ENCODE measurements at regions not wholly inside any gene's neighbourhood (a gene's known extent, or its start where the extent isn't known, plus 50 kb on each side); places are given as distances from the start of the nearest gene placed in this dataset.

DNA sequence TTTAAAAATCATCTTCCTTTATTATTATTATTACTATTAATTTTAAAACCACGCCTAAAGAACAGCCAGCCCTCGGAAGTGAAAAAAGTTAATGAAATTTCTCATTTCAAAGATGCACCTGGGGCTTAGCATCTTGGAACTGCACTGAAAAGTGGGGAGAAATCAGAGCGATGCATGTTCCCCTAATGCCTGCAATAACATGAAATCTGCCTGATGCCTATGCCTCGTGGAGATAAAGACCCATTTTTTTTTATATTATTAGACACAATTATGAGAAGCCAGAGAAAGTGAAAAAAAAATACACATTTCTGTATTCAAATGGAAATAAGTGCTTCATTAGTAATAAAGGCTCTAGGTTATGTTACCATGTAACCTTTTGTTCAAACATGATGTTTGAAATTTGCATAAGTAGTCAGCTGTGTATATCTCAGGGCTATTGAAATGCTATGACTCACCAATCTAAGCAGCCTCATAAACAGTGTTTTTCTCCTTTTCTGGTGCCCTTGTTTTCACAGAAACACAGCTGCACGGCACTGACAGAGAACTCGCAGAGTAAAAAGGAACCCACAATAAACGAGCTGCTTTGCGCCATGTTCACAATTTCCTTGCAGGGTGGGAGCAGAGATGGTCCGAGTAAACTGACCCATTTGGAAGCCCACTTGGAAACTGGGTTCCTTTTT lies 175.8 kb upstream of the PRKCQ start:
- no peak for DNase-seq

DNA sequence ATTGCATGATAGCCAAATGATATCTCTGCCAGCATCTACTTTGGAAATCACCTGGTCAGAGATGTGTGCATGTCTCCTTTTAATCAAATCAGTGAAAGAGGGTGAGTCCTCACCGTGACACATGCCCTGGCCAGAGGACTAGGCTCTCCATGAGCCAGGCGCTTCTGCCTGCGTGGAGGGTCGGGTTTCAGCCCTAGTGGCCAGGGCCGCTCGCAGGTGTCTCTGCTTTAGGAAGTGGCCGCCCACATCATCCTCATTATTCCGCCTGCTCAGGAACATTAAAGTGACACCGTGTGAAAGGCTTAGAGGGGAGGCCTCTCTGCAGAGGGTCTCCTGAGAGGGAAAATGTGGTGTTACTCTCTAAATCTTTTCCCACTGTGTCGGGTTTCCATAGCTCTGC lies 173.6 kb upstream of the PRKCQ start:
- no peak for DNase-seq

DNA sequence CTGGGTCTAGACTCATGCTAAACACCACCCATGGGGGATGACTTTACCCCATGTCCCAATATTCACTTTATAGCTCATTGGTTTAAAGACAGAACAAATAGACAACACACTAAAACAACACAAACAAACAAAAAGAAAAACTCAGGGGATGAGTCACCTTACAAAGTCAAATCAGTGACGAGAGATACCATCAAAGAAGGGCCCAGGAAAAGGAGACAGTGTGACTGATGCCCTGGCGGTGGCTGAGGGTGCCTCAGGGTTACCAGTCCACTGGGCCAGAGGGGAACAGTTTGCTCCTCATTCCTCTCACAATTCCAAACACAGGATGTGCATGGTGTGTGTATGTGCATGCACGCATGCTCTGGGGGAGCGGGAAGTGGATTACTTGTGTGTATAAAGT lies 171.3 kb upstream of the PRKCQ start:
- no peak for DNase-seq

DNA sequence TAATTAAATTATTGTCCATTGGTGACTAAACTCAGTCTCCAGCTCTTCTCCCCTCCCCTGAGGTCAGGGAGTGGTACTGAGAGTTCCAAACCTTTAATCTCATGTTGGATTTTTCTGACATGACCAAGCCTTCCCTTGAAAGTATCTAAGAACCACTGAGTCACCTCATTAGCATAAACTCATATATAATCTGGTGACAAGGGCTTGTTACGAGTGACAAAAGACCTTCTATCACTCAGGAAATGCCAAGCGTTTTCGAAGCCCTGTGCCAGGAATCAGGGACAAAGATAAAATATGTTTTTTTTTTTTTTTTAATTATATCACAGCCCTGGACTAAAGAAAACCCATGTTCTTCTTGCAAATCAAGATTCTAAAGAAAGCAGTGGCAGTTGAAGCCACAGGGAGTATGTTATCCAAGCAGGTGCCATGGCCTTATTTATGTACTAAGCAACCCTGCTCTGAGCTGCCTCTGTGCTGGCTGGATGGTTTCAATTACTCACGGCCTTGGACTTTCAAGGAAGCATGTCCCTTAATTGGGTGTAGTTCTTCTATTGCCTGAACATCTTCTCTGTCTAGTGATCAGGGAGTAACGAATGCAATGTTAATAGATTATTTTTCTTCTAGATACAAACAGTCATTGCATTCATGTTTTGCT lies 169.0 kb upstream of the PRKCQ start:
- DNase-seq: no peak

DNA sequence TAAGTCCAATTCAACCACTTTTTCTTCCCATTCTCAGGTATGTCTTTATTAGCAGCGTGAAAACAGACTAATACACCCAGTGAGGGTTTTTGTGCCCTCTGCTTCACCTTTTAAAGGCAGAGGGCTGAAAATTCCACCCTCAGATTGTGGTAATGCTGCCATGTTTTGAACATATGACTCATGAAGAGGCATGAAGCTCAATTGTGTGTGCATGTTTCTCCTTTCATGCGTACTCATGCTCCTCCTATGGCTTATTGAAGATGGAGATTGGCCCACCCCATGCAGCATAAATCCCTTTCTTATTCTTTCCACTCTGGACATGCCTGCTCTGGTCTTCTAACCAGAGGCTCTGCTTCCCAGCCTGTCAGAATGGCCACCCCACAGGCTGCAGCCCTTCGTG lies 168.0 kb upstream of the PRKCQ start:
- no peak for DNase-seq

DNA sequence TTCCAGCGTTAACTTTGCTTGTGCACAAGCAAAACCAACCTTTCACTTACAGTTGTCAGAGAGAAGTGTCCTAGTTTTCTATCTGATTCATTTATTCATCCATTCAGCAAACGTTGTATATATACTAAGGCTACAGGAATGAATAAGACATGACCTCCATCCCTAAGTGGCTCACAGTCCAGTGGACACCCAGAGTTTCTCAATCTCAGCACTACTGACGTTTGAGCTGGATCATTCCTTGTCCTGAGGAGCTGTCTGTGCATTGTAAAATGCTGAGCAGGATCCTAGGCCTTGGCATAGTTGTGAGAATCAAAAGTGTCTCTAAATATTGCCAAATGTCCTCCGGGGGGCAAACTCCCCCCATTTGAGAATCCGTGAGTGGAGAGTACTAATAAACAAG lies 166.7 kb upstream of the PRKCQ start:
- no peak for DNase-seq

DNA sequence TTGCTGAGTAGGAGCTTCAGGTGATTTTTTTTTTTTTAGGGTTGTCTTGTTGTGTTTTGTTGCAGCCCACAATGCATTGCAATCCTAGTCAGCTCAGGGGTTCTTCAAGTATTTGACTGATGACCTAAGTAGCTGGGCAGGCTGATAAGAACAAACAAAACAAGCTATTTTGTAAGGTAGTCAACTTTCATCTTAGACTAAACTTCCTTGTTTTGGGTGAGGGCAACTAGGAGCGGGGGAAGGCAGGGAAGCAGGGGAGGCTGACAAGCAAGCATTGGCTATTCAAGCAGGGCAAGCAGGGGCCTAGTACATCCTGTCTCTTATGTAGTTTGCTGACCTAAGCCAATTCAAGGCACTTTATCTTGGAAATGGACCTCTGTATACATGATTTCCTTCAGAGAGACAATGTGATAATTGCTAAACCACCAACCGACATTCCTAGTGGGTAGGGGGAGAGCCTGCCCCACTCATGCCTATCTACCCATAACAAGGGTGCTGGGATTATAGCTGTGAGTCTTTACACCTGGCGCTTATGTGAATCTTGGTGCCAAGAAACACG lies 163.3 kb upstream of the PRKCQ start:
- no peak for DNase-seq

DNA sequence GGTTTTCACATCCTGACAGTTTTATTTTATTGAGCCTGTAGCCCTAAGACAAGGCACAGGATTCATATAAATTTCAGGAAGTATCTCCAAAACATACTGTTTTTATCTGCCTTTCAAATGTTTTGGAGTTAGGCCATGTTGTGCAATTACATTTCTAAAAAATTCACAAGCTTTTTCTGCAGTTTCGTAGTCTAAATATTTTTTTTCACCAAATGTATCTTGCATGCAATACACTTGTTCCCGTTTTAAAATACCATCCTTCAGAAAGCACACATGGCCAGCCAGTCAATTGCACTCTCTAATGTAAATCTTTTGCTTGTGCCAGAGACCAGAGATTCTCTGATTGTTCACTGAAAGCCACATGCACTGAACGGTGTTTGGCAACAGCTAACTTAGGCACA lies 161.5 kb upstream of the PRKCQ start:
- no peak for DNase-seq

DNA sequence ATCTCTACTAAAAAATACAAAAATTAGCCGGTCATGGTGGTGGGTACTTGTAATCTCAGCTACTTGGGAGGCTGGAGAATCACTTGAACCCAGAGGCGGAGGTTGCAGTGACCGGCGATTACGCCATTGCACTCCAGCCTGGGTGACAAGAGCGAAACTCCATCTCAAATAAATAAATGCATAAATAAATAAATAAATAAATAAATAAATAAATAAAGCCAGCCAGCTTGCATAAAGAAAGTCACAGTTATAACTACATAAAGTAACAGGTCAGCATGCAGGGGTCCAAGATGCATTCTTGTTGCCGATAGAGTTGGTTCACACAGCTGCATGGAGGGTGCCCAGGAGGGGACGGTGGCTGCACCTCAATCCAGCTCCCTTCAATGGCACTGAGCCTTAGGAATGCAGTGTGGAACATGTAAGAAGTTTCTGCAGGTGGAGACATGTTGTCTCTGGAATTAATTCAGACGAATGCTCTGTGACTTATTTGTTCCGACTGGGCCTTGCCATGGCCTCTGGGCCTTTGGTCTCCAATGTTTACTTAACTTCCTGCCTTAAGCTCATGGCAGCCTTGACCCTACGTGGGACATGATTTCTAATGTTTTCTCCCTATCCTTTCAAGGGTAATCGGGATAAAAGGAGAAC lies 159.6 kb upstream of the PRKCQ start:
- no peak for DNase-seq

DNA sequence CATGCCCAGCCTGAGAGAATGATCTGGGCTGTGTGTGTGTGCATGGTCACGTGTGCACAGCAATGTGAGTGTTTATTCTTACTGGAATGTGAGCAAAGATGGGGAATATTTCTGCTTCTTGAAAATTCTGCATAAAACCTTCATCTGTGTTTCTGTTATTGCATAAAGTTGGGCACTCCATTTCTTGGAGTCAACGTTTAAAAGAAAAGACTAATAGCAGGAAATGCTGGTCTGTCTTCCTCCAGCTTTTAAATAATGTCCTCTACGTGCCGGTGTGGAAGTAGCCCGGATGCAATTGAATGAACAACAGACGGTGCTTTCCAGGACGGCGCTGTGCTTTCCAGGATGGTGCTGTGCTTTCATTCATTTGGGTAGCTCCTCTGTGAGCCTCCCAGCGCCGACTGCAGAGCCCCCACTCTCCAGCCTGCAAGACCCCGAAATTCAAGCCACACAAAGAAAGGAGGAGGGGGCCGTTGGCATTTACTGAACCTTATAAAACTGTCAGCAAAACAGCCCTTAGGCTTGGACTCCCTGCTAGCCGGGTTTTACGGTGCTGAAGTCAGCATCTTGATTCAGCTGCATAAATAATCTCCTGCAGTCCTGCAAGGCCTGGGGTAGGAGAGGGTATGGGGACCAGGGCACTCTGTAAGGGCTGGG lies 158.2 kb upstream of the PRKCQ start:
- no peak for DNase-seq

DNA sequence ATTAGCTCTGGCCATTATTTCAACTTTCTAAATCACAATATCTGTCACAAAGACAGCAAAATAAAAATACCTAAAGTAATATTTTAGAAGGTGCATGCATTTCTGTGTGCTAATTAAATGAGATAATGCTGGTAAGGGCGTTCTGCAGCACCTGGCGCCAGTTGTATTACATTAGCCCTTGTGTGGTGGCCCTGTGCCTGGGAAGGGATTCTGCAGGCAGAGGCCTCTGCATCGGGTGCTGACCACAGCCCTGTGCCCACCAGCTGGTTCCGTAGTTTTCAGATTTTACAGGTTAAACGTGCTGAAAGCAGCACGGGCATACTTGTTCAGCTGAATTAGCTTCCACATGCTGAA lies 157.7 kb upstream of the PRKCQ start:
- no peak for DNase-seq

DNA sequence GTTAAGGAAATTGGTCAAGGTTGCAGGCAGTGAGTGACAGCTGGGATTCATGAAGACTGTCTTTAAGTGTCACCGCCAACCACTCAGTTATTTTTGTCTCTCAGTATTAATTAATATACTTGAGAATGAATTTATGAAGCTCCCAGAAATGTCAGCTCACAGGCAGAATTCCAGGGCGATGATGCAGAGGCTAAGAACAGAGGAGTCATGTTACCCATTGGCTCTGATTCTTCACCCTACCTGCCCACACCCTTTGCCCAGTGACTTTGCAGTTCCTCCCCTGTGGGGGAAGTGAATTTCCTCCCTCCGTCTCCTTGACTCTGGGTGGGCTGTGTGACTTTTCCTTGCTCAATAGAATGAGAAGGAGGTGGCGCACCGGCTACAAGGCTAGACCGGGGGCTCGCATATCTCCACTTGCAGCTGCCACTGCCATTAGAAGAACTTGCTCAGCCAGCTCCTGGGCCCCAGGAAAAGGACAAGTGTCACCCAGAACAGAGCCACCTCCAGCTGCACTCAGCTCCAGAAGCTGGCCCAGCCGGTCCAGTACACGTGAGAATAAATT lies 157.1 kb upstream of the PRKCQ start:
- DNase-seq: no peak

DNA sequence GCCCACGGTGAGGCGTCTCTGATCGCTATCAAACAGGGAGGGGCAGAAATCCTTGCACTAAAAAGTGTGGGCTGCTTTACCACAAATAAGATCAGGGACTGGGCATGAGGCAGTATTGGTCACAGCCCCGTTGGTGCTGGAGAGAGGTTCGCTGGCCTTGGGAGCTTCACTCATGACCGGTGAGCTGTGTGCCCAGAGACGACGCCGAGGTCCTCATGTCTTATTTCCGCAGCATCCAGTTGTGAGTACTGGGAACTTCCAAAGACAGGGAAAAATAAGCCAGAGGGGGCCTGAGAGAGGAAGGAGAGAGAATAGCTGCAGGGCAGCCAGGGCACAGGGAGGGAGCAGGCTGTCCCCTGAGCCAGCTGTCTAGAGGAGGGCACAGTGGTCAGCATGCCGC lies 154.2 kb upstream of the PRKCQ start:
- no peak for DNase-seq

DNA sequence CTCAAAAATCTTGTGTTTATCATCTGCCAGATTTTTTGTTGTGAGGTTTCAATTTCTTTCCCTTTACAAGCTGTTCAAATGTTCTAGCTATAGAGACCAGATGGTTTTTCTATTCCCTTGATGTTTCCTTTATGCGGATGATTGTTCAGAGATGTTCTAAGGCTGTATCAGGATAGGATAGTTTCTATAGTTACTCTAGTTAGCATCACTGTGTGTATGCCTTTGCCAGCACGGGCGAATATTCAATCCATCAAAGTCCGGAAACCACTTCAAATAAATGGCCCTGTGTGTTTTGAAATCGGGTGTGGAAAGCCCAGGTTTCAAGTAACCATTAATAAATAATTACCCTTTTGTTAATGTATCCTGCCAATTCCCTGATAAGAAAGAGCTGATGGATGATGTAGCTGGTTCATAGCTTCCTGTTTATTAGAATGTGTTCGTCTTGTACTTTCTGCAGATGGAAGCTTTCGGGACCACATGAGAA lies 149.8 kb upstream of the PRKCQ start:
- no peak for DNase-seq

DNA sequence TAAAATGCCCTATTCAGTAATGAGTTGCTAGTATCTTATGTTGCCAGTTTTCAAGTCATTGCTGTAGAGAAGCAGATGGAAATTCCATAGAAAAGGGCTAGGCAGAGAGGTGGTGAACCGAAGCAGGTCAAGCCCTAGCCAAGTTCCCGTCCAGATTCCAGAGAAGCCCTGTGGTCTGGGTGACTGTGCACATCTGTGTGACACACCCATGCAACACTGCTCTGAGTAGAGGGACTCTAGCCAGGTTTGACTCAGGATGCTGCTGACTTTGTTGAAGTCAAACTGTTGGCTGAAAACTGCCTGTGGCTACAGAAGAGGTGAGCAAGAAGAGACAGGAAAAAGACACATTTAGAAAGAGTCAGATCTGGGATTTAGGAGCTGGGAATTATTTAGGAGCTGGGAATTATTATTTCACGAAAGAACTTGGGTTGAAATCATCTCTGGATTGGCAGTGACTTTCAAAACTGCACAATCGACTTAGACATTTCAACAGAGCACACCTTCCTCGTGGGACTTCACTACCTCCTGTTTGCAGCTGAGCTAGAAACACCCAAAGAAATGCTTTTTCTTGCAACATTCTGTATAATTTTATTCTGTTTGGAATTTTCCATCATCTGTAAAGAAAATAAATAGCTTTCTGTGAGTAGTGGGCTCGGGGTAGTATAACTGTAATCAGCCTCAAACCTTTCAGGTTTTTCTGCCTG lies 149.1 kb upstream of the PRKCQ start:
- no peak for DNase-seq

DNA sequence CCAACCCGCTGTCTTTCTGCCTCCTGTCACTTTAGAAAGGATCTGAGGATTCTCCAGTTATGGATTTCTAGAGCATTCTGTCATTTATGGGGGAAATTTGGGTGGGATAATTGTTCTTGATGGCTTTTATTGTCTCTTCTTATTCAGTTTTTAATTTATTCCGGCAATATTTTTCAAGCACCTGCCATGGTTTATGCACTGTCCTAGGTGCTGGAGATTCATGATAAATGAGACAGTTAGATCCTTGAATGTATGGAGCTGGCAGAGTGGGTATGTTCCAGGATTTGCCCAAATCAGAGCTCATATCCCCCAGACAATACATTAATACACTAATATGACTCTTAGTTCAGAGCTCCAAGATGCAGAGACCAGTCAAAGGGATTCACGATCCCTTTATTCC lies 146.8 kb upstream of the PRKCQ start:
- DNase-seq: no peak

DNA sequence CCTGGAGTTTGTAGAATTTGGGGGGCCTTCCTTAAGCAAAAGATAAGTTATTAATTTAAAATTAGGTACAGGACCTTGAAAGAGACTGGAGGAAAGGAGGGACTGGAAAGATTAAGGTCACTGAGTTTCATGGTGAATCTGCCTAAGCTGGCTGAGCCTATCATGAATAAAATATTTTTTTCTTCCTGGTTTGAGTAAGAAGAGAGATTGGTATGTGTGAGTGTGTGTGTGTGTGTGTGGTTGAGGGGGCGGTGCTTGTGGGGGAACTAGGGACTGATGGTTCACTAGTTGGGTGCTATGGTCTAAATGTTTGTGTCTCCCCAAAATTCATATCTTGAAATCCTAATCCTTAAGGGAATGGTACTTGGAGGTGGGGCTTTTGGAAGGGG lies 142.5 kb upstream of the PRKCQ start:
- DNase-seq: no peak

DNA sequence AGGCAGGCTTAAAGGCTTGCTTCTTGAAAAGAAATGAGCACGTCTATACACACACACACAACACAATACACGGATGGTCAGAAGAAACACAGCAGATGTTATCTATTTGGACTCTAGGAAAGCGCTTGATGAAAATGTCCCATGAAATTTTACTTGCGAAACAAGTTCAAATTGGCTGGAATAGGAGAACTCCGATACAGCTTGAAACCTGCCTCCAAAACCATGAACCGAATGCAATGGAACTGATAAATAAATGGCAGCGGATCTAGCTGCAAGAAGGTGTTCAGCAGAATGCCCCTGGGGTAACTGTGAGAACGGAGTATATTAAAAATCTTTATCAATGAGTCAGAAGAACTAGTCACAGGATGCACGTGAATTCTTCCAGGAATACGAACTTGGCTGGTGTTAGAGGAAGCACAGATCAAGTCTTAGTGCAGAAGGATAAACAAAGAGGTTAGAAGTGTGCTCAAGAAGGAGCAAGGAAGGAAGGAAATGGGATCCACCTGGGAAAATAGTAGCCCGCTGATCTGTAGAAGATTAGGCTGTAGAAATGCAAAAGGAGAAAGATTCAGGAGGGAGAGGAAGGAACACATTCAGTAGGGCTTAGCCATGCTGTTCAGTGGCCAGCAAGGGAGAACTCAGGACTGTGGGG lies 142.0 kb upstream of the PRKCQ start:
- DNase-seq: no peak

DNA sequence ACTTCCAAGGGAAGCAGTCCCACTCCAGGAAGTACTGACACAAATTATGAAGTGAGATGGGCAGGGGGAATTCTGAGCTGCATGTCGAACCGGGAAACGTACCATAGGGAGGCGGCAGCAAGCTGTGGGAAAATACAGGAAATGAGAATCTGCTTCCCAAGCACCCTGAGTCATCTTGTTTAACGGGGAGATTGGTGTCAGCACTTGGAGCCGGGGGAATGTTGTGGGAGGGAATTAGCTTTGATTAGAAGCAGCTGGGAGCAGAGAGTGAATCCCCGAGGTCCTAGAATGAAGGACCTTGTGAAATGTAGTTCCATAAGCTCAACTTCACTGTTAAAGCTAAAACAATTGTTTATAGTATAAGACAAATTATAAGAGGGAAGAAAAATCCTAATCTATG lies 141.4 kb upstream of the PRKCQ start:
- DNase-seq: no peak

DNA sequence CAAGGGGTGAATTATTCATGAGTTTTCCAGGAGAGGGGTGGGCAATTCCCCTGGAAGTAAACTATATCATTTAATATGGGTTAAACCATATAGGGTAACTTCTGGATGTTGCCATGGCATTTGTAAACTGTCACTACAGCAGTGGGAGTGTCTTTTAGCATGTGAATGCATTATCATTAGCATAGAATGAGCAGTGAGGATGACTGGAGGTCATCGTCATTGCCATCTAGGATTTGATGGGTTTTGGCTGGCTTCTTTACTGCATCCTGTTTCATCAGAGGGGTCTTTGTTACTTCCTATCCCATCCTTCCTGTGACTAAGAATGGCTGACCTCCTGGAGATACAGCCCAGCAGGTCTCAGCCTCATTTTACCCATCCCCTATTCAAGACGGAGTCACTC lies 139.5 kb upstream of the PRKCQ start:
- no peak for DNase-seq

DNA sequence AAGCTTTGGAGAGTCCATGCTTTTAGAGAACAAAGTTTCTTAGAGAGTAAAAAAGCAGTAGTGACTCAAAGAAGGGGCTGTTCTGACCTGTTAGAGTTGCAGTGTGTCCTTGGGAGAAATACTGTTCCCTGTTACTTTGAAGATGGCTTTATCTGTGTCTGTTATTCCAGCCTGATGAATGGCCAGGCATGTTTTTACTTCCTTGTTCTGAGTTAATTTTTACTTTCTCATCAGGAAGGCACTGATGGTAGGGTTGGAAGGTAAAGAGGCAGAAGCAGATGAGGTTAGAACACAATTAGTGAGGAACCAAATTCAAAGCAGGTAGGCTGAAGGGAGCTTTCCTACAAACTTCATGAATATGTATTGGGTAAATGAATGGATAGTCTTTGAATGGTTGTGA lies 138.5 kb upstream of the PRKCQ start:
- no peak for DNase-seq

DNA sequence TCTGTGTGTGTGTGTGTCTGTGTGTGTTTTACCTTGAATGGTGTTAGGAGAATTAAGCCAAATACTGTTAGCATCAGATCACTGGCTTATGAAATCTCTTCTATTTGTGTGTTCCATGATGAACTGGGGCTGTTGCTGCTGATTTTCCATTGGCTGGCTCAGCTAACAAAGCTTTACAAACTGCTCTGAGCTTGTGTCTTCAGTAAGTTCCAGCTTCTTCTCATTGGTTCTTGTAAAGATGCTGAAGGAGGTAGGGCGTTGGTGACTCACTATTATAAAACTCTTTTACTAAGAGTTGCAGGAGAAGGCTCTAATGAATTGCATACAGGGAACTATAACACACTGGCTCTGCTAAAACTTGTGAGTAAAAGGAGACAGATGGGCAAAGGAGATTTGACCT lies 136.4 kb upstream of the PRKCQ start:
- DNase-seq: no peak

All from activated CD4-positive, alpha-beta T cell treated with anti-CD3 and anti-CD28 coated beads, Interleukin-2, Interleukin-6, amounts not matched to agents 100 ng/mL and 50 ng/mL, durations not matched to agents 16 hours and 8 hours (primary cell).